Activated CD4-positive, alpha-beta T cell treated with anti-CD3 and anti-CD28 coated beads, Interleukin-2, amount 50 U/mL, for 16 hours (primary cell): ENCODE measurements at regions not wholly inside any gene's neighbourhood (a gene's known extent, or its start where the extent isn't known, plus 50 kb on each side); places are given as distances from the start of the nearest gene placed in this dataset.

ENCODE experiments used
- DNase-seq: peaks from one replicate; pipeline ENCODE4 v3.0.0-alpha.2; 2020

GRCh38 chr10:58885146-58885545 is 291.3 kb upstream of the PHYHIPL start:
- DNase-seq: no peak

GRCh38 chr10:58885686-58886345 is 290.6 kb upstream of the PHYHIPL start:
- DNase-seq: no peak

GRCh38 chr10:58886406-58886805 is 290.0 kb upstream of the PHYHIPL start:
- DNase-seq: no peak

- DNase-seq: no peak
Observed at GRCh38 chr10:58887474-58887873, 289.0 kb upstream of the PHYHIPL start.

- DNase-seq: no peak
Observed at GRCh38 chr10:58888957-58889356, 287.5 kb upstream of the PHYHIPL start.

GRCh38 chr10:58892031-58892531 is 284.4 kb upstream of the PHYHIPL start:
- no peak for DNase-seq

- DNase-seq: no peak
Observed at GRCh38 chr10:58894929-58895328, 281.5 kb upstream of the PHYHIPL start.

GRCh38 chr10:58896229-58896628 is 280.2 kb upstream of the PHYHIPL start:
- no peak for DNase-seq

GRCh38 chr10:58897236-58897635 is 279.2 kb upstream of the PHYHIPL start:
- no peak for DNase-seq

- no peak for DNase-seq
Observed at GRCh38 chr10:58897708-58898107, 278.7 kb upstream of the PHYHIPL start.

- DNase-seq: no peak
Observed at GRCh38 chr10:58898854-58899573, 277.4 kb upstream of the PHYHIPL start.

- DNase-seq: no peak
Observed at GRCh38 chr10:58901092-58901646, 275.3 kb upstream of the PHYHIPL start.

GRCh38 chr10:58903071-58903470 is 273.4 kb upstream of the PHYHIPL start:
- DNase-seq: no peak

GRCh38 chr10:58909881-58910280 is 266.6 kb upstream of the PHYHIPL start:
- DNase-seq: no peak

- no peak for DNase-seq
Observed at GRCh38 chr10:58913717-58914116, 262.7 kb upstream of the PHYHIPL start.

GRCh38 chr10:58918887-58919286 is 257.6 kb upstream of the PHYHIPL start:
- DNase-seq: no peak

GRCh38 chr10:58919927-58920654 is 256.4 kb upstream of the PHYHIPL start:
- no peak for DNase-seq

- no peak for DNase-seq
Observed at GRCh38 chr10:58920655-58921003, 255.8 kb upstream of the PHYHIPL start.

GRCh38 chr10:58921421-58921855 is 255.0 kb upstream of the PHYHIPL start:
- DNase-seq: no peak

- DNase-seq: no peak
Observed at GRCh38 chr10:58925381-58925780, 251.1 kb upstream of the PHYHIPL start.

GRCh38 chr10:58930500-58930899 is 245.9 kb upstream of the PHYHIPL start:
- DNase-seq: no peak

- no peak for DNase-seq
Observed at GRCh38 chr10:58932126-58932525, 244.3 kb upstream of the PHYHIPL start.

GRCh38 chr10:58932577-58933314 is 243.7 kb upstream of the PHYHIPL start:
- DNase-seq: no peak
